HG02981 (cell line): ENCODE measurements at regions not wholly inside any gene's neighbourhood (a gene's known extent, or its start where the extent isn't known, plus 50 kb on each side); places are given as distances from the start of the nearest gene placed in this dataset.

Experiments used
- ATAC-seq: cut with Tn5 transposase; IDR thresholded peaks from one replicate; pipeline ENCODE4 v1.9.1; 2021; ENCODE audit warnings: mild to moderate bottlenecking, moderate library complexity; ENCODE audit not compliant: unreplicated experiment

DNA sequence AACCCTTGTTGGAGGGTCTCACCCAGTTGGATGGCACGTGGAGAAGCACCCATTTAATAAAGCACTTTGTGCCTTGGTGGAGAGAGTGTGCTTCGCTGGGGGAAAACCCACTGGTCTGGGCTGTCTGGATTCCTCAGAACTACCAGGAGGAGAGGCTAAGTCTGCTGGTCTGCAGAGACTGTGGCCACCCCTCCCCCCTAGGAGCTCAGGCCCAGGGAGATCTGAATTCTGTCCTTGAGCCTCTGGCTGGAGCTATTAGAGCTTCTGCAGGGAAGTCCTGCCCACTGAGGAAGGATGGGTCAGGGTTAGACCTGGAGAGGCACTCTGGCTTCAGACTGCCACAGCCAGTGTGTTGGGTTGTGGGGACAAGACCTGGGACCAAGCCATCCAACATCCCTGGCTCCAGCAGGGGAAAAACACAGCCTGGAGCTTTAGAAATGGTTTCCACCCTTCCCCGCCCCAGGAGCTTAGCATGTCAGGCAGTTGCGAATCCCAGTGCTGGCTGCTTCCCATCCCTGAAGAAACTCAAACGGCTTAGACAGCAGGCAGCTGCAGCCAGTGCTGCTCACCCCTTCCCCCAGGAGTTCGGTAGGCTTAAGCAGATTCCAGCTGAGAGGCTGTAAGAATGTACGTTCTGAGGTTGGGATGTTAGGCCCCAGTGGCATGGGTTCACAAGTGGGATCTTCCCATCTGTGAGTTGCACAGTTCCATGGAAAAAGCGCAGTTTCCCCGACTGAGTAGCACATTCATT, 288.3 kb downstream of the TGFB2 start:
- ATAC-seq = no peak

DNA sequence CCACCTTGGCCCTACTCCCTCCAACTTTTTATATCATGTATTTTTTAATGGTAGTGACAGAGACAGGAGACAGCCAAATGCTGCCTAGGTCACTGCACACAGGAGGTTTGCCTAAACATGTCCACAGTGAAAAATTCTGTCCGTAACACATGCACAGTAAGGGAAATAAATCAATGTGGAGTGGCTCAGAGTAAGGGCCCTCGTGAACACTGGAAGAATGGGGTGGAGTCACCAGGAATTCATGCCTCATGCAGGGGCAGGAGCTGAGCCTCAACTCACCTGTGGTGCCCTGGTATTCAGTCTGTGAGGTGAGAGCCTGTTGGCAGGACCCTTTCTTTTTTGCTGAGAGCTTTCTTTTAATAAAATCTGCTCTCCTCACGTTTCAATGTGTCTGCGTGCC, 289.1 kb downstream of the TGFB2 start:
- no peak for ATAC-seq

DNA sequence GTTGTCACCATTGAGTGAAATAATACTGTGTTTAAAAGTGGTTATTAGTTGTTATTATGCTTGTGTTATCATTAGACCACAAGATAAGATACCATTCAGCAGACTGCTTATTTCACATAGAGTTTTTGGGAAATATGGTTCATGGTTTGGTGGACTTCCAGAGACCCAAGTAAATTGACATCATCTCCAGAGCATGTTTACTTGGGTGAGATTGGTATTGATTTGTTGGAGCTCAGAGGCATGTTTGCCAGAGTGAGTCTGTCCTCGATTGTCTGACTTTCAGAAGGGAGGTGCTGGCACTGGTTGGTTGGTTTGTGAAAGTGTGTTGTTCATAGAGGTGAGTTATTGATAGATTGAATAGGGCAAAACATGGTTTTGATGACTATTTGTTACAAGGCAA, 291.4 kb downstream of the TGFB2 start:
- no peak for ATAC-seq

DNA sequence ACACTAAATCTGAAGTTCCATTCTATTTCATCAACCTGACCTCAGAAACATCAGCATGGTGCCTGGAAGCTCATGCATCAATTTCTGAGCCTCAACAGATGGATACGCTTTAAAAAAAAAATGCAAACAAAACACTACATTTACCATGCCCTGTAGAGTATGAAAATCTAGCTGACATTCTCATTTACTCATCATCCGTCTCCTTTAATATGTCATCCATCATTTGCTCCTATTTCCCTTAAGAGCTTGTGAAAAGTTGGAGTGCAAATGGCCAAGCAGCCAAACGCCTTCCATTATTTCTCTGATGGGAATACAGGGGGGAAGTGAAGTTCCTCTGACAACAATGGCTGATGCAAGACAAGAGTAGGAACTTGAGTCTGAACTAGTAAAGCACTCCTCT, 295.0 kb downstream of the TGFB2 start:
- ATAC-seq = no peak

DNA sequence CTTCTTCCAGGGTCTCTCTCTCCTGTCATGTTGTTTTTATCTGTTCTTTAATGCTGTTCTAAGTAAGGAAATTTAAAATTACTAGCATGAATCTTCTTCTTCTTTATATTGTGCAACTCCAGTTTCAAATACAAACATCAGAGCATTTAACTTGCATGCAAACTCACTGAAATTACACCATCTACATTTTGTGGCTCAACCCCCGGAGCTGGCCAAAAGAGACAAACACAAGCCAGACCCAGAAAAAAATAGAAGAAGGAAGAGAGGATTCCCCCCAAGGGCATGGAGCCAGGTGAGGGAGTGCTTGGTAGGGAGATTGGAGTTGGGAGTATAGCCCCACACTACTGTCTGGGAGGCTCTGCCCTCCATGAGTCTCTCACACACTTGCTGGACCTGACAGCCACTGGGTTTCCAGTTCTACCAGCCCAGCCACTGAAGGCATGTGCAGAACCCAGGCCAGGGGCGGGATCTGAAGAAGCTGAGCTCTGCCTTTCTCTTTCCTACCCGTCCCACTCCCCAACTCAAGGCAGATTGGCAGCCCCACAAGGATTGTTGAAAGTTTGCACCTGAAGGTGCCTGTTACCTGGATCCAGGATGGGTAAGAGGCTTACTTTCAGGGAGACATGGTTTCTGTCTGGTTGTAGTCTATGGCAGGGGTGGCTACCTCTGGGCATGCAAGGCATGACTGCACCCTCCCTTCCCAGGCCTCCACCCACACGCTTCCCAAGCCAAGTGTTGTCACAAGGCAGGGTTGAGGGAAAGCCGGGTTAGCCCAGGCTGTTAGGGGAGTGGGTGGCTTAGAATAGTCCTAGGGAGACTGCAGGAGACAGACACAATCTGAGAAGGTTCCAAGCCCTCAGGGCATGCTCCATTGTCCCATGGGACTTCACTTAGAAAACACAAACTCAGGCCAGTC, 297.2 kb downstream of the TGFB2 start:
- no peak for ATAC-seq

DNA sequence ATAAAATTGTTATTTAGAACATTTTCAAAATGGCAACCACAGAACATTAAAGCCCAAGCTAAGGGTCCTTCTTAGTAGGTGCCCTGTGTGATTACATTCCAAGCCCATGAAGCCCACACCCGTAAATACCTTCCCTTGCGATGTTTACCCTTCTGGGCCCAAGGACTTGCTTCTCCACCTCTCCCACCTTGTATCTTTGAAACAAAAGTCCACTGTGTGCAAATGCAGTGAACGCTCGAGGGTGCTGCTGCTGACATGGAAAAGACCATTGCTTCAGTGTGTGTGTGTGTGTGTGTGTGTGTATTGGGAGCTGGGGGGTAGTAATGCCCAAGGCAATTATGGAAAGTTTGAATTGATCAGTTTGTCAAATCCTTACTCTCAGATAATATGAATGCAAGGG, 298.1 kb downstream of the TGFB2 start:
- no peak for ATAC-seq

DNA sequence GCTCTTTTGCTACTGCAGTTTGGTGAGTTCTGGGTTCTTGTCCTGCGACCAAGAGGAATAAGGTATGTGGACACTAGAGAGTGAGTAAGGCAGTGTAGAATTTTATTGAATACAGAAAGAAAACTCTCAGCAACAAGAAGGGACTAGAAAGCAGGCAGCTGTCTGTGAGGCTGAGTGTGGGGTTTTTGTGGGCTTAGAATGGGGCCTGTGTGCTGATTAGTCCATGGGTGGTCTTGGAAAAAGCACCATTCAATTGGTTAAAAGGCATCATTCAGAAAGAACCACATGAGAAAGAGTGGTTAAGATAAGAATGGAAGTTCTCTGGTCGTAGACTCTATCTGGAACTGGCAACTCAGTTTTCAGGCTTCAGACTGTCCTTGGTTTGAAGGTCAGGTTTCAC, 298.8 kb downstream of the TGFB2 start:
- ATAC-seq = no peak

DNA sequence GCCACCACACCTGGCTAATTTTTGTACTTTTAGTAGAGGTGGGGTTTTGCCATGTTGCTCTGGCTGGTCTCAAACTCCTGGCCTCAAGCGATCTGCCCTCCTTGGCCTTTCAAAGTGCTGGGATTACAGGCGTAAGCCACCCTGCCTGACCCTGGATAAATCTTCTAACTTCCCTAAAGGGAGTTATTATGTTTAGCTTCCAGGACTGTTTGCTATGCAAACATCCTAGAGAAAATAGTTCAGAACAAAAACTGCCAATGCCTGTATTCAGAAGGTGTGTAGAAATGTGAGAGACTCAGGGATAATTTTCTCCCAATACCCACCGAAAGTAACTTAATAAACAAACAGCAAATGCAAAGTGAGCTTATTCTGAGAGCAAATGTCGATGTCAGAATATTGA, 301.2 kb downstream of the TGFB2 start:
- ATAC-seq = no peak

DNA sequence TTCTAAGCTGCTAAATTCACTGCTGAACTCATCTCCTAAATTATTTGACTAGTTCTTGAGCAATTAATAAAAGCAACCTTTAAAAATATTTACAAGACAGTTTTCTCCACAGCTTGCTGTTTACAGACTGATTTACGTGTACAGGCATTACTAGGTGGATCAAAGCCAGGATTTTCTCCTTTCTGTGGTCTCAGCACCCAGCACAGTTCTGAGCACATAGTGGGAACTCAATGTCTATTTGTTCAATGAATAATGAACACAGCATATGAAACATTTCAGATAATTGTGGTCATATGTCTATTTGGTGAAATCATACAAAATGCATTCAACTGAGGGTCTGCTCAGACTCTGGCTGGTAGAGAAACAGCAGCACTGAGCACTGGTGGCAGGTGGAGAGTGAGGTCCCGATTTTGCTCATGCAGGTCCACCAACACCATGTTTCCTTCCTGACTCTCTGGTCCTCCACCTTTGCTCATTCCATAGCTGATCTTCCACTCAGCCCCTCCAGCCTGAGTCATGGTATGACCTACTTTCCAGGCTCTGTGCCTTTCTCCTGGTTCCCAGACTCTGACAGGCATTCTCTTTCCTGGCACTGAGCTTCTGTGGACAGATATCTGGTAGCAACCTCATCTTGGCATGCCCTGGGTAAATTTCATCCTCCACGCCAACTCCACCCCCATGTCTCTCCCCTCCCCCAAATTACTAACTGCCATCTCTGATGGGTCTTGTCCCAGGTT, 311.3 kb downstream of the TGFB2 start:
- no peak for ATAC-seq

DNA sequence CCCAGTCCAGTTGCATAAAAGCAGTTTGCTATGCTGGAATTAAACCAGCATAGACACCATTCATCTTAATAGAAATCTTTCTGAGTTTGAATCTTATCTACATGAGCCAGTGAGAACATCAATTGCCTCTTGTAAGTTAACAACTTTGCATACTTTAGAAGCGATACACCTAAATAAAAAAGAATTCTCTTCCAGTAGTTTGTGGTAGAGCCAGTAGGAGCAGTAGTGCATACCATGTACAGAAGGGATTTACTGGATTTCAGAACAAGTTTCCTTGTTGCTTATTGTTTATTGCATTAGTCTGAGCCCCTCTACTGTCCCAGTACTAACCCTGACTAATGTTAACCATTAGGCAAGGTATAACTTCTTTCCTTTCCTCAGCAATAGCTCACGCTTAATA, 313.1 kb downstream of the TGFB2 start:
- no peak for ATAC-seq

DNA sequence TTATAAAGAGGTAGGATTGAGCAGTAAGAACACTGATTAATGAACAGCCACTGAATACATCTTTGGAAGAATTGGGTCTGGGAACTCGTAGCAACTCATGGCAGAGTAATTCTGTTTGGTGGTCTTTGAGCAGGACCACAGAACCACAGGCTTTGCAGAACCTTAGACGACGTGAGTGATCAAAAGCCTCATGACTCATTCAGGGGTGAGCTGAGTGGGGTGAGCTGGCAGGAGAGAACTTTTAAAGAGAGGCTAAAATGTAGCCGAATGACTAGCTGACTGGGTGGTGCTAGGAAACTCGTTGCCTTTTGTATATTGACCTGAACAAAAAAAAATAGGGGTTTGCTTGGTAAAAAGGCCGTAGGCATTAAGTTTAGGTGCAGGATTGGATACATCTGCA, 313.8 kb downstream of the TGFB2 start:
- ATAC-seq = no peak

DNA sequence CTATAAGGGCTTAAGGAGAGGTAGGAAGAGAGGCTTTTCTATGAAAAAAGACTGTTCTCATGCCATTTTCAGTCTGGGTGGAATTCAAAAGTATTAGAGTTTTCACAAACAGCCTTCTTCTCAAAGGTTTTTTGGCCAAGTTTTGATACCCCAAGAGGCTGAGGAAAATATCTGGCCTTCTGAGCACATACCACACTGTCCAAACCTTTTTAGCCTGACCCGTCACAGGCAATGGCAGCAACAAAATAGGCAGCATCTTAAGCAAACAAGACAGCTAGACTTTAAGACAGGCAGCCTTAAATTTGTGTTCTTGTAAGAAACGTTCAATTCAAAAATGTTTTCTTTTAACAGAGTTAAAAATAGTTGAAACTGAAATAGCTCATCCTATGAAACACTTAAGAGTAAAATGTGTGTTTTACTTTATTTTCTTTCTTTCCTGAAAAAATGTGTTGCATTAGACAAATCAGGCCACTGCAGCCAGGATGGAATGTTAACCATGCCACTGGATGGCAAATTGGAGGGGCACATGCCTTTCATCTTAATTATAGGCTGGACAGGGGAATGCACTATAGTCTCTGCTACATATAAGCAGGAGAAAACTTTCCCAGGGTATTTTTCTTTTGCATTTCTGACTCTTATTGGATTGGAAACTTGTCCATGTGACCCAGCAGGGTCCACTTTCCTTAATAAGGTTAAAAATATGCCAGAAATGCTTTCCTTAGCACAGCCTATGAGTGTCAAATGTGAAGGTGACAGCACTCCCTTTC, 315.0 kb downstream of the TGFB2 start:
- ATAC-seq = no peak

DNA sequence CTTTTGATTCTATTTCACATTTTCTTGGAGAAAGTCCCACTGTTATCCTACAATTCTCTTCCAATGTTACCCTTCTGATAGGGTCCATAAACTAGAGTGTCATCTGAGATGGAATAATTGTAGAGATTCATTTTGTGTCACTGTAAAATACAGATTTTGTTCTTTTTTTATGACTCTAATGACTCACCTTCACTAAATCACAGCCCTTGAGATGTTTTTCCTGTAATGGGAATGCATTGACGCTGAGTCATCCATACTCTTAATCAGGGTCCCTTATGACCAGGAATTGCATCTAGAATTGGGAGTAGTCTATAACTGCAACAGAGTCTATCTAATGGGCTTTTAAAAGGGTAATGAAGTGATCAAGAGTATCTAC, 315.5 kb downstream of the TGFB2 start:
- ATAC-seq = no peak

DNA sequence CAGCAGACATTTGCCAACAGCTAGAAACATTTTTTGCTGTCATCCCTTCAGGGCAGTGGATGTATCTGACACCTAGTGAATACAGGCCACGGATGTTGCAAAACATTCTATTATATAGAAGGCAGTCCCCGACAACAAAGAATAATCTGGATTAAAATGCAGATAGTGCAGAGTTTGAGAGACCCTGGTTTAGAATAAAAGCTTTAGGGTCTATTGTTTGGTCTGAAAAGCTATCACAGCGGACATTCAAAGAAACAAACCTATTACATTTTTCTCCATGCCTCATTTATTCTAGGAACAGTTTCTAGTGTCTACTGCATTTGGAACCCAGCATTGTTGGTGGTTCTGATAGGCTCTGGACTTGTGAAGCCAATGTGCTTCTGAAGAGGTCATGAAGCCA, 316.3 kb downstream of the TGFB2 start:
- ATAC-seq = no peak

DNA sequence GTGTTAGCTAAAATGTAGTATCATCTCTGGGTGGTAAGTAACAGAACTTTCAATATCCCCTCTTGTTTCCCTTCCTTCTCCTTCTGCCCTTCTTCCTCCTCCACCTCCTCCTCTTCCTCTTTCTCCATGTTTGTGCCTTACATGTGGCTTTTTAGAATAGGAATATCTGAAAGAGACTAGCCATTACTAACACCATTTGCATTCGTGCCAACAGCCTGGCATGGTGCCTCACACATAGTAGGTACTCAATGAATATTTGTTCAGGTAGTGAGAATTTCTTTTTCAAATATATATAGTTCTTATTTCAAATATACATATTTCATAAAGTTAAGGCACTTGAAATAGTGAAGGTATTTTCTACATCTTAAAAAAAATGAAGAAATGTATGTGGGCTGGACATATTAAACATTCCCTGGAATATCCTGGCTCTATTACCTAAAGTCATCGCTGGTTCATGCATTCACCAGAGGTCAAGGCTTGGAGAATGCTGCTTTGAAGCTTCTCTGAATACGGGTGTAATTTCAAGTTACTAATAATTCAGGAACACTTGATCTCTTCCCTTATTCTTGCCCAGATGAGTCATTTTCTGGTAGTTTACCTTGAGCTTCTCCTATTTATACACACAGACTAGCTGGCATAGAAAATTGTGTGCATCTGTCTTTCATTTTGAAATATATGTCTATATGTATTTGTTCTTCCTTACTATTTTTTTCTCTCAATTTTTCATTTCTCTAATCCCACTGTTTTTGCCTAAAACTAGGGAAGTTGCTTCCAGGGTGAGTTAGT, 319.4 kb downstream of the TGFB2 start:
- ATAC-seq = no peak

DNA sequence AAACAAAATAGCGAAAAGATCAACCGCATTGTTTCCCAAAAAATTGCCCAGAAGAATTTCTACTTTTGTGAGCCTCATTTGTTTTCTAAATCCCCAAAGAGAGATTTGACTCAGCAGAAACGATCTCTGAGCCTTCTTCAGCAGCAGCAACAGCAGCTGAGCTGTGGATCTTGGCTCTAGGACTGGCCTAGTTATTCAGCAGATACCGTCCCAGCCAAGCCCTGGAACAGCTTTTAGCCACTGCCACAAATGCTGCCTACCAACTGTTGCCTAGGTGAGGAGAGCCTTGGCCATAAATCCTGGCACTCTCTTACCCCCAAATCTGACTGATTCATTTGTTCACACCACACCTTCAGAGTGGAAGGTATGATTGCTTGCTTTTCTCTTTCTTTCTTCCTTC, 320.1 kb downstream of the TGFB2 start:
- no peak for ATAC-seq

DNA sequence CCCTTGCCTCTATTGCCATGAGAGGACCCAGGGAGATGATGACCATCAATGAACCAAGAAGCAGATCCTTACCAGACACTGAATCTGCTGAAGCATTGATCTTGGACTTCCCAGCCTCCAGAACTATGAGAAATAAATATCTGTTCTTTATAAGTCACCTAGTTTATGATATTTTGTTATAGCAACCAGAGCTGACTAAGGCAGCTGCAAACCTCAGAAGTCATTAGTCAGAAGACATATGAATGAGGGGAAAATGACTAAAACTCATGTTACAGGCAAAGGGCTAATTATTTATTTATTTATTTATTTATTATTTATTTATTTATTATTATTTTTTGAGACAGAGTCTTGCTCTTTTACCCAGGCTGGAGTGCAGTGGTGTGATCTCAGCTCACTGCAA, 321.1 kb downstream of the TGFB2 start:
- ATAC-seq = no peak

DNA sequence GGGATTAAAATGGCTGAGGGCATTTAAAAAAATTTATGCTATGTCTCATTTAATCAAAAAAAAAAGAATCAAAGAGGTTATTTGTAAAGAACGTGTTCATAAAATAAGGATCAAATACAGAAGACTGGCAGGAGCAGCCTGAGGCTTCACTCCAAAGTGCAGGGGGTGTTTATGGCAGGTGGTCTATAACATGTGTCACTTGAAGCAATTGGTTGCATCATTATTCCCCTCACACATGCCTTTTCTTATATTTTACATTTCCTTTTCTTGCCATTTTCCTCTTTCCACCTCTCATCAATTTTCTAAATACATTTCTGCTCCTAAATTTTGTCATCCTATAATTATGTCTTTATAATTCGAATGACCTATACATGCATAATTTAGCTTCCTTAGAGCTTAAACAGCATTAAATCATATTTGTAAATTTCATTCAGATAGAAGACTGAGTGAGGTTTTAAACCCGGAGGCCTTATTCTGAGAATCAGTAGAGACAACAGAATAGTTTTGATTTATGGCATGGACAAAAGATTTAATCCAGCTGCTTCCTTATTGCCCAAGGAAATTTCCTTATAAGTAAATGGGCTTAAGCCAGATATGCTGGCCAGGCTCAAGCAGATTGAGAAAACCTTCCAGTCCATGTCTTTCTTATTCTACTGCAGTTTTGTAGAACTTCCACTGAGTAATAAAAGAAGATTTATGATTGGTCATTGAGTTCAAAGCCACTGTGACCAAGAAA, 322.8 kb downstream of the TGFB2 start:
- no peak for ATAC-seq

DNA sequence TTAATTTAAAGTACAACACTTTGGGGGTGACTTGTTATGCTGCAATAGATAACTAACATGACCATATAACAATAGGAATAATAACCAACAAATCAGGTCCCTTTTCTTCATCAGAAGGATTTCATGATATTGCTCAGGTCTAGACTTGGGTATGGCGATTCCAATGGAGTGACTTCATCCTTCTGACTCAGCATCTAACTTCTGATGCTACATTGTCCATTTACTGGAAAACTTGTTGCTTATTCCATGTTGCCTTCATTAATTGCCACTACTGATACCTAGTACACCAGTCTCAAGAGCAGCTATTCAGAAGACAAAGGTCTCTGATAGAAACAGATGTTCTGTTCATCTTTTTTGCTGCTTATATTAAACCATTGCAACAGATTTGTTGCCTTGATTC, 324.3 kb downstream of the TGFB2 start:
- ATAC-seq = no peak
